ENCODE measurements at regions not wholly inside any gene's neighbourhood (a gene's known extent, or its start where the extent isn't known, plus 50 kb on each side); places are given as distances from the start of the nearest gene placed in this dataset.

GRCh38 chr5:98527846-98528245, 245.6 kb upstream of the RGMB start:
- TF ChIP-seq POLR2A (IDR thresholded peaks at IDR 0.05; ENCODE audit: low read depth, low read length) (no peak), POLR2AphosphoS5 (IDR thresholded peaks at IDR 0.05; ENCODE audit: low read depth, low read length) (no peak), TAF1 (IDR thresholded peaks at IDR 0.05; ENCODE audit: low read depth, low read length) (no peak)
